ENCODE measurements at regions not wholly inside any gene's neighbourhood (a gene's known extent, or its start where the extent isn't known, plus 50 kb on each side); places are given as distances from the start of the nearest gene placed in this dataset.

- no peak for DNase-seq (ENCODE audit: low read depth)
These were observed 251.3 kb upstream of the GRAMD2B start for GRCh38 chr5:126171916-126172315.

GRCh38 chr5:126172812-126173211 is 250.4 kb upstream of the GRAMD2B start:
- no peak for DNase-seq (ENCODE audit: low read depth)

GRCh38 chr5:126178521-126178920 is 244.7 kb upstream of the GRAMD2B start:
- DNase-seq (ENCODE audit: low read depth): no peak

- no peak for DNase-seq (ENCODE audit: low read depth)
These were observed 240.1 kb upstream of the GRAMD2B start for GRCh38 chr5:126182971-126183695.

GRCh38 chr5:126184474-126184873 is 238.7 kb upstream of the GRAMD2B start:
- no peak for DNase-seq (ENCODE audit: low read depth)

- no peak for DNase-seq (ENCODE audit: low read depth)
These were observed 237.0 kb upstream of the GRAMD2B start for GRCh38 chr5:126186210-126186609.

GRCh38 chr5:126188804-126189203 is 234.4 kb upstream of the GRAMD2B start:
- no peak for DNase-seq (ENCODE audit: low read depth)

GRCh38 chr5:126189231-126189630 is 234.0 kb upstream of the GRAMD2B start:
- DNase-seq (ENCODE audit: low read depth): no peak

GRCh38 chr5:126189862-126190261 is 233.3 kb upstream of the GRAMD2B start:
- no peak for DNase-seq (ENCODE audit: low read depth)

GRCh38 chr5:126192226-126192625 is 231.0 kb upstream of the GRAMD2B start:
- DNase-seq (ENCODE audit: low read depth): no peak

- DNase-seq (ENCODE audit: low read depth): no peak
These were observed 227.7 kb upstream of the GRAMD2B start for GRCh38 chr5:126195410-126196100.

- DNase-seq (ENCODE audit: low read depth): no peak
These were observed 224.7 kb upstream of the GRAMD2B start for GRCh38 chr5:126198531-126198930.

- no peak for DNase-seq (ENCODE audit: low read depth)
These were observed 223.7 kb upstream of the GRAMD2B start for GRCh38 chr5:126199467-126199866.

- DNase-seq (ENCODE audit: low read depth): no peak
These were observed 214.5 kb upstream of the GRAMD2B start for GRCh38 chr5:126208691-126209090.

- no peak for DNase-seq (ENCODE audit: low read depth)
These were observed 212.3 kb upstream of the GRAMD2B start for GRCh38 chr5:126210955-126211354.

- no peak for DNase-seq (ENCODE audit: low read depth)
These were observed 203.6 kb upstream of the GRAMD2B start for GRCh38 chr5:126219616-126220015.

GRCh38 chr5:126220725-126221124 is 202.5 kb upstream of the GRAMD2B start:
- DNase-seq (ENCODE audit: low read depth): no peak

- DNase-seq (ENCODE audit: low read depth): no peak
These were observed 194.3 kb upstream of the GRAMD2B start for GRCh38 chr5:126228934-126229333.

GRCh38 chr5:126233256-126233655 is 190.0 kb upstream of the GRAMD2B start:
- DNase-seq (ENCODE audit: low read depth): no peak

GRCh38 chr5:126234563-126235195 is 188.5 kb upstream of the GRAMD2B start:
- DNase-seq (ENCODE audit: low read depth): no peak

- no peak for DNase-seq (ENCODE audit: low read depth)
These were observed 187.6 kb upstream of the GRAMD2B start for GRCh38 chr5:126235628-126236027.

- no peak for DNase-seq (ENCODE audit: low read depth)
These were observed 186.2 kb upstream of the GRAMD2B start for GRCh38 chr5:126236994-126237393.

GRCh38 chr5:126248611-126249010 is 174.6 kb upstream of the GRAMD2B start:
- DNase-seq (ENCODE audit: low read depth): no peak
